ENCODE measurements at regions not wholly inside any gene's neighbourhood (a gene's known extent, or its start where the extent isn't known, plus 50 kb on each side); places are given as distances from the start of the nearest gene placed in this dataset.

DNA sequence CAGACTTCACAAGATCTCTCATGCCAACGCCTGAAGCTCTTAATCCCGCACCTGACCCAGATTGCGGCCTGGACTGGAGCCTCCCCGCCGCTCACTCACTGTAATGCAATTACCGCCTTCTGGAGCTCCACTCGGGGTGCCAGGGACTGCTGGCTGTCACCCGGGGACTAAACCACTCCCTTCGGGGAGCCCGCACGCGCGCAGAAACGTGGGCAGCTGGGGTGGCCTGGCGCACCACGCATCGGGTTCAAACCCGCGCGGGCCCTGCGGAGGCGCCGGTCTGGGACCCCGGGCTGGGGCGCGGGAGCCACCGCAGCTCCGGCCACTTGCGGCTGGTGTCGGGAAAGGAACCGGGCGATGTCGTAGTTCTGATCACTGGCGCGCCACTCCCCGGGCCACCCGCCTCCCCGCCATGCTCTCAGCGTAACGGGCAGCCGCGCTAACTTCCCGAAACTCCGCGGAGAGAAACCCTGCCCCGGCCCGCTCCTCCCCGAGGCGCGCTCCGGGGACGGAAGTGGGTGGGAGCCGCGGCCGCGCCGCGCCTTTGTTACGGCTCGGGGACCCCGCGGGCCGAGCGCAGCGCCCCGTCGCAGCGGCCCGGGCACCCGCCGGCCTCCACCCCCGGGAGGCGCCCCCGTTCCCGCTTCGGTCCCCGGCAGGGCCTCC lies 100.3 kb upstream of the SVIL start:
- Mint-ChIP-seq H3K9me3 (ENCODE audit: unreplicated experiment) (no peaks in the 10 kb centered on the region), H3K4me1 (ENCODE audit: unreplicated experiment) (peaks cover 53% of the 10 kb centered on the region), H3K4me3 (ENCODE audit: unreplicated experiment) (peak overlapping the region; percentile 83), H3K36me3 (ENCODE audit: unreplicated experiment) (peaks cover 11% of the 10 kb centered on the region), H3K27ac (ENCODE audit: unreplicated experiment) (peak overlapping the region; percentile 72), H3K27me3 (ENCODE audit: unreplicated experiment) (no peaks in the 10 kb centered on the region)
- peak; percentile 86 for DNase-seq (ENCODE audit: extremely low spot score, unreplicated experiment)
- no peak for TF ChIP-seq CTCF (IDR thresholded peaks at IDR 0.05)

GRCh38 chr10:29734640-29734961 lies 99.8 kb upstream of the SVIL start:
- Mint-ChIP-seq H3K27ac (ENCODE audit: unreplicated experiment) (peak overlapping the region; percentile 72), H3K9me3 (ENCODE audit: unreplicated experiment) (no peaks in the 10 kb centered on the region), H3K4me3 (ENCODE audit: unreplicated experiment) (peak overlapping the region; percentile 83), H3K27me3 (ENCODE audit: unreplicated experiment) (no peaks in the 10 kb centered on the region), H3K4me1 (ENCODE audit: unreplicated experiment) (peaks cover 54% of the 10 kb centered on the region), H3K36me3 (ENCODE audit: unreplicated experiment) (peaks cover 14% of the 10 kb centered on the region)
- DNase-seq (ENCODE audit: extremely low spot score, unreplicated experiment): no peak
- TF ChIP-seq CTCF (IDR thresholded peaks at IDR 0.05): no peak

GRCh38 chr10:29733323-29733722 lies 98.6 kb upstream of the SVIL start:
- H3K4me1 Mint-ChIP-seq (ENCODE audit: unreplicated experiment): peaks cover 60% of the 10 kb centered on the region

GRCh38 chr10:29732918-29733317 lies 98.1 kb upstream of the SVIL start:
- DNase-seq (ENCODE audit: extremely low spot score, unreplicated experiment): no peak
- H3K9me3 Mint-ChIP-seq (ENCODE audit: unreplicated experiment): no peaks in the 10 kb centered on the region
- peak overlapping the region; percentile 83 for H3K4me3 Mint-ChIP-seq (ENCODE audit: unreplicated experiment)
- peaks cover 64% of the 10 kb centered on the region for H3K4me1 Mint-ChIP-seq (ENCODE audit: unreplicated experiment)
- peaks cover 18% of the 10 kb centered on the region for H3K36me3 Mint-ChIP-seq (ENCODE audit: unreplicated experiment)
- TF ChIP-seq CTCF (IDR thresholded peaks at IDR 0.05): no peak
- no peak overlapping the region for H3K27ac Mint-ChIP-seq (ENCODE audit: unreplicated experiment)
- no peaks in the 10 kb centered on the region for H3K27me3 Mint-ChIP-seq (ENCODE audit: unreplicated experiment)

More at GRCh38 chr10:29733323-29733722, 98.6 kb upstream of the SVIL start:
- no peaks in the 10 kb centered on the region for H3K27me3 Mint-ChIP-seq (ENCODE audit: unreplicated experiment)
- H3K4me3 Mint-ChIP-seq (ENCODE audit: unreplicated experiment): peak overlapping the region; percentile 83
- no peak overlapping the region for H3K27ac Mint-ChIP-seq (ENCODE audit: unreplicated experiment)
- no peak for TF ChIP-seq CTCF (IDR thresholded peaks at IDR 0.05)
- peaks cover 18% of the 10 kb centered on the region for H3K36me3 Mint-ChIP-seq (ENCODE audit: unreplicated experiment)
- H3K9me3 Mint-ChIP-seq (ENCODE audit: unreplicated experiment): no peaks in the 10 kb centered on the region
- no peak for DNase-seq (ENCODE audit: extremely low spot score, unreplicated experiment)

DNA sequence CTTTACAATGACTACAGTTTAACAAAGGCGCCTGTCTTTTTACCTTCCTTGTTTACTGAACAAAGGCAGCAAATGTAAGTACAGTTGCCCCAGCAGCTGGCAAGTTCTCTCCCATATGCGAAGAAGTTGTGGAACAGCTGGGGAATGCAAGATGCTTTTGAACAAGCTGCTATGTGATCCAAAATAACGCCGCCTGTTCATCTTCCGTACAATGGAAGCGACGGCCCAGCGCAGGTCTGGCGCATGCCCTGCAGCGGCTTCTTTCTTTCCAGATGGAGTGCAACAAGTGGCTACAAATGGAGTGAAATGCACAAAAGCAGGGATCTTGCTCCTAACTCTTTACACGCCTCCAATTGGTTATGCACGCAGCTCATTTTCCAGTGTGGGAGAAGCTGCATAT lies 97.0 kb upstream of the SVIL start:
- peaks cover 19% of the 10 kb centered on the region for H3K36me3 Mint-ChIP-seq (ENCODE audit: unreplicated experiment)
- H3K9me3 Mint-ChIP-seq (ENCODE audit: unreplicated experiment): no peaks in the 10 kb centered on the region
- peak overlapping the region; percentile 16 for H3K4me3 Mint-ChIP-seq (ENCODE audit: unreplicated experiment)
- H3K4me1 Mint-ChIP-seq (ENCODE audit: unreplicated experiment): peaks cover 61% of the 10 kb centered on the region
- no peak for TF ChIP-seq CTCF (IDR thresholded peaks at IDR 0.05)
- no peaks in the 10 kb centered on the region for H3K27me3 Mint-ChIP-seq (ENCODE audit: unreplicated experiment)
- DNase-seq (ENCODE audit: extremely low spot score, unreplicated experiment): no peak
- peak overlapping the region; percentile 24 for H3K27ac Mint-ChIP-seq (ENCODE audit: unreplicated experiment)
